Esophagus squamous epithelium (tissue), 4 donors: ENCODE measurements at regions not wholly inside any gene's neighbourhood (a gene's known extent, or its start where the extent isn't known, plus 50 kb on each side); places are given as distances from the start of the nearest gene placed in this dataset.

Source experiments
- CTCF ChIP-seq, 6 experiments: fragments of 450-650 bp in 4 of 6; fragments of 200-600 bp in 2 of 6; sonication (generic) in 2 of 6; IDR thresholded peaks; one replicate each; pipeline ENCODE4 v1.5.1; 2016 to 2019; ENCODE audit warnings: antibody characterized with exemption in 6 of 6, mild to moderate bottlenecking in 4 of 6, moderate library complexity in 4 of 6
- POLR2A ChIP-seq, 4 donors: fragments of 450-650 bp; IDR thresholded peaks; one replicate each; pipeline ENCODE4 v1.6.1; 2017; ENCODE audit warnings: antibody characterized with exemption in 4 of 4, mild to moderate bottlenecking in 4 of 4, moderate library complexity in 3 of 4

DNA sequence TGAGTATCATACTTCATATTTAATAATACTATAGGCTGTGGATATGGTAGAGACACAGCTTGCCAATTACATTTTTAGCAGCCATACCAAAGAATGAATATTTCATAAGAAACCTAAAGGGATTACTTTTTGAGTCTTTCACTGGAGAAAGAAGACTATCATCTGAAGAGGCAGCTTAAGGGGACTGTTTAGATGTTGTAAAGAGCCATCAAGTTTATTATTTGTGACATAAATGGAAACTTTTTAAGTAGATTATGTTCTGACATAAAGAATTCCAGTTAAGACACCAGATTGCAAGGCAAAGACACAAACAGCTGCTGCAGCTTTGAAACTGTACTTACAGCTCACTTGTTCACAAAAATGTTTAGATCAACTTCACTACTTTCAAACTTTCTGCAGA lies 429.4 kb downstream of the TFAP2A start:
- TF ChIP-seq CTCF (IDR thresholded peaks at IDR 0.05) (no peak), POLR2A (IDR thresholded peaks at IDR 0.05) (no peak)
